Dedifferentiated amniotic fluid mesenchymal stem cell (primary cell): ENCODE measurements at regions not wholly inside any gene's neighbourhood (a gene's known extent, or its start where the extent isn't known, plus 50 kb on each side); places are given as distances from the start of the nearest gene placed in this dataset.

ENCODE experiments used
- DNase-seq: peaks from one replicate; pipeline ENCODE4 v3.0.0-alpha.2; 2016; ENCODE audit errors: extremely low spot score

DNA sequence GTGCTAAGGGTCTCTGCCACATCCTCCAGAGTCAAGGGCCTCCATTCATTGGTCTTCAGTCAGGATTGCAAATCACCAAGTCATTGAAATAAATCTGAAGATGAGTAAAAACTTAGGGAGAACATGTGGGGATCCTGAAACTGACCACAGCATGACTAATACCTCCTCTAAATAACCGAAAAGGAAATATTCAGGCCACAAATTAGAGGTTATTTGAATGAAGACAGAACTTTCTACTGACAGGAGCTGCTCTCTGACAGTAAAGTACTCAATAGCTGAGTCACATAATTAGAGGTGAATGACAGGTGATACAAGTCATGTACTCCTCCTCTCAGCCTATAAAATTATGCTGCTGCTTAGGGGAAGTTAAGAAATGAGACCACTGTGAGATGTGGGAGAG is 240.2 kb upstream of the F9 start:
- DNase-seq, result no peak

DNA sequence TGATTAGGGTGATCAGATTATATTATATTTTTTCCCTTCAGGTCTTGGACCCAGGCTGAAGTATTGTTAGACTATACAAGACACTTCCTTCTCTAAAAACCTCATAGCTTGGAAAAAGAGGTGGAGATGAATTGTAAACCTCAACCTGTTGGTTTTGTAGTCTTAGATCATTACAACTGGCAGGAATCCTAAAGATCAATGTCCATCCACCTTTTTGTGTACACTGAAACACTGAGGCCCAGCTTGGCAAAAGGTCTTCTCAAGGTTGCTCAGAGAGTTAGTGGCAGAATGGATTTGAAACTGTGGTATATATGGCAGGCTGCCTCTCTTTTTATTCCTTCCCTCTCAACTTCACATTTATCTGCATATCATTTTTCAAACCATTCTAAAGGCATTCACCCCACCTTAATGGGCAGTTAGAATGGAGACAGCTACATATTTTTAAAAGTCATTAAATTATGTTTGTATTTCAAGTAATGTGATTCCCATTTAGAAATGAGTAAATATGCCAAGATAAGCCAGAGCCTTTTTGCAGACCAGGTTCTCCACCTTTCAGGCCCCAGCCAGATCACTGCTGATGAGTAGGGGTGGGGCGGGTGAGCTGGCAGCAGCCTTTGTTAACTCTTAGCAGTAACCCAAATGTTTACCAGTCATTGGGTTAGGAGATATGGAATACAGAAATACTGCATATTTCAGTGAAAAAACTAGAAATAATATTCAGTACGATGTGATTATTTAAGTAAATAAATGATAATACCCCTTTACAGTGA is 243.2 kb upstream of the F9 start:
- no peak for DNase-seq

DNA sequence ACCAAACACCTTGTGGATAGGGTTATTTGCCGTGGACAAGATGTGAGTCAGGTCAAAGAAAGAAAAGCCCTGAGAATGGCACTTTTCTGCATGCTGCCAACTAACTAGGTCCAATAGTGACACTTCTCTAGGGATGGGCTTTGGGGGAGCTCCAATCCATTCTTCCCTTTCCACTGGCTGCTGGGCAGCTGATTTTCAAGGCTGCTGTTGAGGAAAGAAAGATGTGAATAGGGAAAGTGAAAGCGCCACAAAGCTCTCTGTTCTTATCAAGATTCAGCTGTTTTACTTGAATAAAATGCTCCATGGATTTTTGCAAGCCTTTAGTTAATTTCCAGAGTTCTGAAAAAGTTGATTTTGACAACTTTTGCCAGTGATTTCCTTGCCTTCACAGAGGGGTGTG is 244.2 kb upstream of the F9 start:
- no peak for DNase-seq

DNA sequence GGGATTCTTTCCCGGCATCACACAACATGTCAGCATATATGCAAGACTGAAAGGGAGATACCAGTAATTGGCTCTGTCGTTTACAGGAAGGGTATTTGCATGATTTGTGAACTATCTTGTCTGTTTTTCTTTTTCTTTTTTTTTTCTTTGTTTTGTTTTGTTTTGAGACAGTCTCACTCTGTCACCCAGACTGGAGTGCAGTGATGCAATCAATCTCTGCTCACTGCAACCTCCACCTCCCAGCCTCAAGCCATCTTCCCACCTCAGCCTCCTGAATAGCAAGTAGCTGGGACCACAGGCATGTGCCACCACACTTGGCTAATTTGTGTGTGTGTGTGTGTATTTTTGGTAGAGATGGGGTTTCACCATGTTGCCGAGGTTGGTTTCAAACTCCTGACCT is 262.7 kb upstream of the F9 start:
- DNase-seq, result no peak

DNA sequence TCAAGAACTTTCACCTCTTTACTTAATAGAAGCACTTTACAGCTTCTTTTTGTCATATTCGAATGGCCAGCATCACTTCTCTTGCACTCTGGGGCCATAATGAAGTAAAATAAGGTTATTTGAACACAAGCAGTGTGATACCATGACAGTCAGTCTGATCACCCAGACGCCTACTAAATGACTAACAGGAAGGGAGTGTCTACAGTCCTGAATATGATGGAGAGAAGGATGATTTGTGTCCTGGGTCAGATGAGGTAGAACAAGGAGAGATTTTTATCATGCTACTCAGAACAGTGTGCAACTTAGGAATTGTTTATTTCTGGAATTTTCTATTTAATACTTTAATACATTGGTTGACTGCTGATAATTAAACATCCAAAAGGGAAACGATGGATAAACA is 284.2 kb upstream of the F9 start:
- no peak for DNase-seq

DNA sequence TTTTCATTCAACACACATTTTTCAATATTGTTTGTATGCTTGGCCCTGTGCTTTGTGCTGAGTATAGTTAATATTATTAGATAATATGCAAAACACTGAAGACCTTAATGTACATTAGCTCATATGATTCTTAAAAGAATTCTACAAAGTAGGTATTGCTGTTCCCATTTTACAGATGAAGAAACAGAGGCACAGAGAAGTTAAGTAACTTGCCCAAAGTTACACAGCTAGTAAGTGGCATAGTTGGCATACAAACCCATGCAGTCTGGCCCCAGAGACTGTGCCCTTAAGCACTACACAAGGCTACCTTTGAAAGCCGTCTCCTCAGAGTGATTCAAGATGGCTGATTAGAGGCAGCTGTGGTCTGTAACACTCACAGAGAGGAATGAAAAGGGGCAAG is 293.4 kb upstream of the F9 start:
- no peak for DNase-seq

- DNase-seq, result no peak
These were observed 295.6 kb upstream of the F9 start for GRCh38 chrX:139234898-139235297.

GRCh38 chrX:139224953-139225665 is 305.4 kb upstream of the F9 start:
- no peak for DNase-seq

DNA sequence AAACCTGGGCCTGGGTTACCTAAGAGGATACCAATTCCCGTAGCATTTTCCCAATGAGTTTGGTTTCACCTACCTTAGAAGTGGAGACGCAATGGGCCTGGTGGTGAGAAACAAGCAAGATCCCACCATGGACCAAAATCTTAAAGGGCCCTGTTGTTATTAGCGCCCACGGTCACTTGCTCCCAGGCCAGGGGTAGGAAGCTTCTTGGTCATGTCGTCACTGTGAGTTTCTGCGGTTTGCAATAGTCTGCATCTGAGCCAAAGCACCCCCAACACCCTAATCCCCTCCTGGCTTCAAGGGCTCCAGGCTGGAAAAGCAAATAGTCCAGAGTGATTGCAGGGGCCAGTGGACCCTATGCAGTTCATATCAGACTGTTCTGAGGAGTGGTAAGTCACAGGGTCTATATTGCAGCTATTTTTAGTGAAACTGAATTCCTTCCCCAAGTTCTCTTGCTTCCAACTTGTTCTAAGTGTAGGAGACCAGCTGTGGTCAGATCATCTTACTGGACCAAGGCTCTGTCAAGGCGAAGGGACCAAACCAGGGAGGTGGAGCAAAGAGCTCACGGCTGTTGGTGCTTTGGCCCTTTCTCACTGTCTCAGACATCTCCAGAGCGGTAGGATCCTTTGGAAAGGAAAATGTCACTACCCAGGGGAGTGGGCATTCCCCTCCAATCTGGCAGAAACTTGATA is 307.9 kb upstream of the F9 start:
- DNase-seq, result no peak

DNA sequence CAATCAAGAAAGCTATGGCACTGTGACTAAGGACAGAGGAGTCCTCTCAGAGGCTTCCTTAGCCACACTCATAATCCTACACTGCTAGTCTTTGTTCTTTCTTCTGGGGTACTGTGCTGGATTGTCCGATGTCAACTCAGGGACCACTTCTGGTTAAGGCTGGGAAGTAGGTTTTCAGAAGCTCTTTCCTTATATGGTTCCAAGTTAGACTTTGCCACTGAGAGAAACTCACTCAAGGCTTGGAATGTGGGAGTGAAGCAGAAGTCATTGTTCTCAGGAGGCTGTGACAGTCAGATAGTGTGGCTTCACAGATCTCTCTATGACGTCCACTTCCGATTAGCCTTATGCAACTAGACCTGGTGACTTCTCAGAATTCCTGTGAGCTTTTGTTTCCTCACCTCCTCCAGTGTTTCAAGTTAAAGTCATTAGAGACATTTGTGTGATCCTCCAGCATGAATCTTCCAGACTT is 317.3 kb upstream of the F9 start:
- no peak for DNase-seq

- no peak for DNase-seq
These were observed 318.9 kb upstream of the F9 start for GRCh38 chrX:139211568-139212182.

GRCh38 chrX:139209342-139209741 is 321.2 kb upstream of the F9 start:
- DNase-seq, result no peak

- DNase-seq, result no peak
These were observed 322.9 kb upstream of the F9 start for GRCh38 chrX:139207655-139208054.

DNA sequence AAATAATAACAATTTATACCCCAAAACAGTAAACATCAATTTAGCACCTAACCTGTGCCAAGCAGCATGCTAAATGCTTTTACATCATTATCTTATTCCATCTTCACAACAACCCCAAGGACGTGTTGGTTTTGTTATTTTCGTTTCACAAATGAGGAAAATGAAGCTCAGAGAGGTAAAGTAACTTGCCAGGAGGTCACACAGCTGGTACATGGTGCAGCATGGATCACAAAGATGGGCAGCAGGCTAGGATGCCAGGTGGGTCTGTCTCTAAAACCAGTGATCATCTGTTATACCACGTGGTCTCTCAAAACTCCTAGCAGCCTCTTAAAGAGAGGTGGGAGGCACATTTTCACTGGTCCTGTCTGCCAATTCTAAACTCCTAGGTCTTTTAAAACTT is 323.6 kb upstream of the F9 start:
- no peak for DNase-seq

GRCh38 chrX:139204898-139205667 is 325.5 kb upstream of the F9 start:
- DNase-seq, result no peak

DNA sequence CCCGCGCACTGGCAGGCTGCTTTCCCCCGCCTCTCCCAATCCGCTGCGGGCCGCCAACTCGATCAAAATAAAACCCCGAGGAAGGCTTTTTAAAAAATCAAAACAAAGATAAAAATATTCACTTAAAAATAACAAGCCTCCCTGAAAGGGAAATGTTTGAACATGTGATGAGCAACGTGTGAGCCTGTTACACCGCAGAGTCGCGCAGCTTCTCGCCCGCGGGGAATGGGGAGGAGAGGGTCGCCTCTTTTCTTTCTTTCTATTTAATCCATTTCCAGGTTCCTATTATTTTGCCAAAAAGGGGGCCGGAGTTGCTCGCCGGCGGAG is 326.0 kb upstream of the F9 start:
- DNase-seq, result no peak

DNA sequence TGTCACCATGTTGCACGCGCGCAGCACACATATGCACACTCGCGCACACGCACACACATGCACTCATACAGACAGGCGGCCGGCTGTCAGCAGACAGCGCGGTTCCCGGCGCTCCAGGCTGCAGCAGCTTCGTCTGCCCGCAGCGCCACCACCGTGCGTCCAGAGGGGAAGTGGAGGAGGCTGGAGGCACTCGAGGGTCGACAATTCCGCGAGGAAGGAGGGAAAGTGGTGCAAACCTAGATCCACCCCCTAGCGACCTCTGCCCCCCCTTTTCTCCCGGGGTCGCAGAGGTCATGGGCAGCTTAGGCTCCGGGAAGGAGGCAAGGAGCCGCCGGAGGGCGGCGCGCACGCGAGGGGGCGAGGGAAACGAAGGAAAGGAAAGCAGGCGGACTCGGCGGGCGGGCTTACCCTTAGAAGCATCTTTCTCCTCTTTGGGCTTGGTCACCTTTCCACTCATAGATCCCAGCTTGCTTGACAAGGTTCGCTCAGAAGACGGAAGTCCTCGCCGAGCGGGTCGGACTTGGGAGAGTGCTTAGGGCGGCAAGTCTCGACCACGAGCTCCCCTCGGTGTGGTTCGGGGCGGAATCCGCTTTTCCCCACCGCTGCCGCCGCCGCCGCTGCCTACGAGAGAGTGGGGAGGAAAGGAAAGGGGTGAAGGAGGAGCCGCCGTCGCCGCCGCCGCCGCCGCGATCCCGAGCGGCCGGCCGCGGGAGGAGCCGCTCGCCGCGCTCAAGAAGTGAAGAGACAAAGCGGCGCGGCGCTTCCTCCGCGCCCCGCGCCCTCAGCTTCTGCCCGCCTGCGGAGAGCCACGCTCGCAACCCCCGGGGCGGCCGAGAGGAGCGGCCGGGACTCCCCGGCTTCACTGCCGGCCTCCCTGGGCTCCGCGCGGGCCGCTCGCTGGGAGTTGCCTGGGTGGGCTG is 326.6 kb upstream of the F9 start:
- no peak for DNase-seq

DNA sequence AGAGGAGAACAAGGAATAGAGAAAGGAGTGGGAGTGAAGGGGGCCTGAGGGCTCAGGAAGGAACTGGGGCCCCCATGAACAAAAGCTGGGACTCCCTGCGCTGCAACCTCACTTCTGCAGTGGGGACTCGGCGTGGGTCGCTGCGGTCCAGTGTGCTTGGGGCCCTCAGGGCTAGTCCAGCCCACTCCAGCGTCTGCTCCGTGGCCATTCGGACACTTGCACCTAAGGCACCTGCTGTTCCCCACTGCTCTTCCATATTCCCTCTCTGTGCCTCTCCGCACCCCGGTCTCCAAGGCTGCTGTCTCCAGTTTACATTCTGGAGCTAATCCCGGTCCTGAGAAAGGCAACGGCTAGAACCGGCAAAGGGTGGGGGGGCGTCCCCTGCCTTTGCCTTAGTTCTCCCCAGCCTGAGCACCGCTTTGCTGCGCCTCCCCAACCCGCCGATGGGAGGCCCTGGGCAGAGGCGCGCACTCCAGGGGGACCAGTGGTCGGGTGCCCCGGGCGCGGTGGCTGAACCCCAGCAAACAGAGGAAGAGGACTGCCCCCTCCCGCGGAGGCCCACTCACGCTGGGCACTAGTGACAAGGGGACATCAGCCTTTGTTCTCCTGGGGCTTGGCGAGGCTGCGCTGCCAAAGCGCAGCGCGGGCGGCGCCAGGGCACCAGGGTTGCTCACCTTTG is 327.7 kb upstream of the F9 start:
- DNase-seq, result no peak

GRCh38 chrX:139201924-139202323 is 328.6 kb upstream of the F9 start:
- no peak for DNase-seq

DNA sequence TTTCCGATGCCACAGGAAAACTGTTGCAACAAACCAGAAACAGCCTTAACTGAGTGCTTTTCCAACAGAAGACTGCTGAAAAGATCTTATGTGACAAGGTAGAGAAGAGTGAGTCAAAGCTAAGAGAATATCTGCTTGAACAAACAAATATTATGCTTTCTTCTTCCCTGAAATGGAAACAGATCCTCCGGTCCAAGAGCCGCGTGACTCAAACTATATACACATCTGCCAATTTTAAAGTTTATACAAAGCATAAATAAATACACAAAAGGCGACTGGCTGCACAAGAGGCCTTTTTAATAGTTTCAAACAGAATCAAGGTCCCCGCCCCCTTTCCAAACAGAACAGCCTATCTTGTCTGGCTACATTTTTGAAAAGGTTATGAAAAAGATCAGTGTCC is 329.7 kb upstream of the F9 start:
- no peak for DNase-seq
